HG02798 (cell line): ENCODE measurements at regions not wholly inside any gene's neighbourhood (a gene's known extent, or its start where the extent isn't known, plus 50 kb on each side); places are given as distances from the start of the nearest gene placed in this dataset.

ENCODE experiments used
- ATAC-seq: cut with Tn5 transposase; IDR thresholded peaks from one replicate; pipeline ENCODE4 v1.9.1; 2021; ENCODE audit warnings: mild to moderate bottlenecking; ENCODE audit not compliant: unreplicated experiment, poor library complexity

- ATAC-seq: no peak
Observed at GRCh38 chr10:64515970-64516699, 994.9 kb downstream of the REEP3 start.

- ATAC-seq: no peak
Observed at GRCh38 chr10:64518456-64518855, 997.3 kb downstream of the REEP3 start.

- no peak for ATAC-seq
Observed at GRCh38 chr10:64519427-64519826, 998.2 kb downstream of the REEP3 start.

GRCh38 chr10:64519831-64520230 is 998.6 kb downstream of the REEP3 start:
- ATAC-seq: no peak

- ATAC-seq: no peak
Observed at GRCh38 chr10:64523065-64523759, 1002.0 kb downstream of the REEP3 start.

GRCh38 chr10:64528294-64529002 is 1007.2 kb downstream of the REEP3 start:
- no peak for ATAC-seq

GRCh38 chr10:64529003-64529350 is 1007.8 kb downstream of the REEP3 start:
- no peak for ATAC-seq

GRCh38 chr10:64534616-64535015 is 1013.4 kb downstream of the REEP3 start:
- no peak for ATAC-seq

GRCh38 chr10:64535131-64535867 is 1014.1 kb downstream of the REEP3 start:
- ATAC-seq: no peak

GRCh38 chr10:64537112-64537511 is 1015.9 kb downstream of the REEP3 start:
- ATAC-seq: no peak

- no peak for ATAC-seq
Observed at GRCh38 chr10:64537928-64538327, 1016.7 kb downstream of the REEP3 start.

- no peak for ATAC-seq
Observed at GRCh38 chr10:64546073-64546472, 1024.9 kb downstream of the REEP3 start.

- no peak for ATAC-seq
Observed at GRCh38 chr10:64547168-64547567, 1026.0 kb downstream of the REEP3 start.

GRCh38 chr10:64555666-64556065 is 1034.5 kb downstream of the REEP3 start:
- ATAC-seq: no peak

- no peak for ATAC-seq
Observed at GRCh38 chr10:64558094-64558835, 1037.1 kb downstream of the REEP3 start.

- no peak for ATAC-seq
Observed at GRCh38 chr10:64571056-64571455, 1049.9 kb downstream of the REEP3 start.

GRCh38 chr10:64573623-64574325 is 1052.6 kb downstream of the REEP3 start:
- ATAC-seq: no peak

- ATAC-seq: no peak
Observed at GRCh38 chr10:64574371-64574770, 1053.2 kb downstream of the REEP3 start.

GRCh38 chr10:64576497-64576896 is 1055.3 kb downstream of the REEP3 start:
- ATAC-seq: no peak
